Keratinocyte (primary cell): ENCODE measurements at regions not wholly inside any gene's neighbourhood (a gene's known extent, or its start where the extent isn't known, plus 50 kb on each side); places are given as distances from the start of the nearest gene placed in this dataset.
A peak's percentile ranks its signal among the peaks of the same experiment; 100 is the strongest.

ENCODE experiments used
- DNase-seq: peaks from one replicate; pipeline ENCODE4 v3.0.0-alpha.2; 2011; ENCODE audit warnings: low read depth, missing footprints, low spot score
- FAIRE-seq: peaks from 2 replicates; lab custom pipeline; 2011; peaks lifted over from hg19 to GRCh38; lab: Jason Lieb, UNC
- H2AFZ ChIP-seq: 2 replicates; pipeline ENCODE4 v1.6.0; 2012; ENCODE audit warnings: low read length, control low read depth, inconsistent platforms; ENCODE audit not compliant: control insufficient read depth
- H3K27ac ChIP-seq: 2 replicates; pipeline ENCODE4 v1.5.1; 2011; ENCODE audit warnings: low read length; ENCODE audit not compliant: control insufficient read depth, insufficient read depth
- H3K27me3 ChIP-seq: 3 replicates; pipeline ENCODE4 v1.6.0; 2011; ENCODE audit warnings: low read length; ENCODE audit not compliant: control insufficient read depth, insufficient read depth; ENCODE audit errors: extremely low read depth
- H3K36me3 ChIP-seq, 2 experiments: 2 replicates in 1 of 2; 3 replicates in 1 of 2; pipeline ENCODE4 v1.5.1; 2011; ENCODE audit warnings: low read length in 2 of 2, mild to moderate bottlenecking in 1 of 2; ENCODE audit not compliant: control insufficient read depth in 2 of 2, insufficient read depth in 2 of 2; ENCODE audit errors: extremely low read depth in 1 of 2
- H3K4me1 ChIP-seq: 3 replicates; pipeline ENCODE4 v1.5.1; 2011; ENCODE audit warnings: low read length; ENCODE audit not compliant: control insufficient read depth, insufficient read depth; ENCODE audit errors: extremely low read depth
- H3K4me2 ChIP-seq: 3 replicates; pipeline ENCODE4 v1.6.0; 2011; ENCODE audit warnings: low read depth, low read length; ENCODE audit not compliant: control insufficient read depth, insufficient read depth; ENCODE audit errors: extremely low read depth
- H3K4me3 ChIP-seq, 3 experiments: fragments of 200-600 bp in 1 of 3; sonication (generic) in 1 of 3; 2 replicates in 2 of 3; 3 replicates in 1 of 3; pipeline ENCODE4 v1.5.1; 2011 to 2016; ENCODE audit warnings: low read length in 3 of 3, mild to moderate bottlenecking in 3 of 3, control low read depth in 2 of 3, inconsistent platforms in 1 of 3, low read depth in 1 of 3, mixed read lengths in 1 of 3, mixed run types in 1 of 3, moderate library complexity in 1 of 3; ENCODE audit not compliant: control insufficient read depth in 2 of 3, insufficient read depth in 2 of 3; ENCODE audit errors: extremely low read depth in 1 of 3
- H3K79me2 ChIP-seq: 2 replicates; pipeline ENCODE4 v1.6.0; 2012; ENCODE audit warnings: low read length; ENCODE audit not compliant: control insufficient read depth, insufficient read depth
- H3K9ac ChIP-seq: 3 replicates; pipeline ENCODE4 v1.6.0; 2011; ENCODE audit warnings: low read length; ENCODE audit not compliant: control insufficient read depth, insufficient read depth; ENCODE audit errors: extremely low read depth
- H3K9me1 ChIP-seq: 3 replicates; pipeline ENCODE4 v1.6.0; 2011; ENCODE audit warnings: low read length; ENCODE audit not compliant: control insufficient read depth, insufficient read depth; ENCODE audit errors: extremely low read depth
- H3K9me3 ChIP-seq: 2 replicates; pipeline ENCODE4 v1.5.1; 2012; ENCODE audit warnings: low read depth, low read length; ENCODE audit not compliant: control insufficient read depth
- H4K20me1 ChIP-seq: 3 replicates; pipeline ENCODE4 v1.6.0; 2011; ENCODE audit warnings: low read length; ENCODE audit not compliant: control insufficient read depth, insufficient read depth; ENCODE audit errors: extremely low read depth
- CTCF ChIP-seq, 3 experiments: IDR thresholded peaks in 1 of 3; conservative IDR thresholded peaks in 1 of 3; optimal IDR thresholded peaks in 1 of 3; 2 replicates in 2 of 3; 3 replicates in 1 of 3; pipeline versions ENCODE3 to v1.5.1; 2011; ENCODE audit warnings: low read length in 3 of 3, mild to moderate bottlenecking in 3 of 3, moderate library complexity in 2 of 3, control low read depth in 1 of 3, inconsistent platforms in 1 of 3; ENCODE audit not compliant: insufficient read depth in 2 of 3; ENCODE audit errors: extremely low read depth in 1 of 3
- EZH2 ChIP-seq: IDR thresholded peaks from one replicate; pipeline ENCODE4 v1.6.1; 2012; ENCODE audit warnings: inconsistent platforms, mild to moderate bottlenecking, low read length, moderate library complexity
- dilution Hi-C: fragments of 300-500 bp; cut with MboI; formaldehyde crosslinking; loops from one replicate; pipeline ENCODE4 v1.7.0; 2020; ENCODE audit warnings: low sequenced_read_pairs; ENCODE audit not compliant: extremely low pct_ligation_motif_present

GRCh38 chrX:10897768-10898167 lies 213.4 kb upstream of the HCCS start:
- dilution Hi-C loops = no loop called here
- no peak overlapping the region for H2AFZ ChIP-seq
- H3K4me1 ChIP-seq = no peaks in the 10 kb centered on the region
- no peak overlapping the region for H3K4me3 ChIP-seq
- no peak overlapping the region for H3K9ac ChIP-seq
- no peaks in the 10 kb centered on the region for H4K20me1 ChIP-seq
- no peaks in the 10 kb centered on the region for H3K9me1 ChIP-seq
- H3K27ac ChIP-seq = no peak overlapping the region
- no peak for FAIRE-seq
- H3K27me3 ChIP-seq = no peaks in the 10 kb centered on the region
- no peak overlapping the region for H3K4me2 ChIP-seq
- no peaks in the 10 kb centered on the region for H3K79me2 ChIP-seq
- DNase-seq = no peak
- no peaks in the 10 kb centered on the region for H3K36me3 ChIP-seq
- TF ChIP-seq CTCF (optimal IDR thresholded peaks at IDR 0.05 in 1 of 3, IDR thresholded peaks at IDR 0.05 in 1 of 3, conservative IDR thresholded peaks at IDR 0.05 in 1 of 3; ENCODE audit: extremely low read depth in 1 of 3, insufficient read depth in 2 of 3, low read length in 3 of 3) (no peak), EZH2 (no peak)
- no peaks in the 10 kb centered on the region for H3K9me3 ChIP-seq

- TF ChIP-seq EZH2 (no peak), CTCF (optimal IDR thresholded peaks at IDR 0.05 in 1 of 3, IDR thresholded peaks at IDR 0.05 in 1 of 3, conservative IDR thresholded peaks at IDR 0.05 in 1 of 3; ENCODE audit: extremely low read depth in 1 of 3, insufficient read depth in 2 of 3, low read length in 3 of 3) (no peak)
- FAIRE-seq = no peak
- DNase-seq = no peak
- Histone ChIP-seq H3K9ac (no peak overlapping the region), H3K4me2 (no peak overlapping the region), H3K79me2 (no peaks in the 10 kb centered on the region), H3K27me3 (no peaks in the 10 kb centered on the region), H3K4me3 (no peak overlapping the region), H3K36me3 (no peaks in the 10 kb centered on the region), H3K9me3 (no peaks in the 10 kb centered on the region), H3K4me1 (no peaks in the 10 kb centered on the region), H3K27ac (no peak overlapping the region), H4K20me1 (no peaks in the 10 kb centered on the region), H3K9me1 (no peaks in the 10 kb centered on the region), H2AFZ (peak overlapping the region; percentile 16)
- dilution Hi-C loops = no loop called here
These were observed 210.4 kb upstream of the HCCS start for GRCh38 chrX:10900585-10901289.
